ENCODE measurements at regions not wholly inside any gene's neighbourhood (a gene's known extent, or its start where the extent isn't known, plus 50 kb on each side); places are given as distances from the start of the nearest gene placed in this dataset.

DNA sequence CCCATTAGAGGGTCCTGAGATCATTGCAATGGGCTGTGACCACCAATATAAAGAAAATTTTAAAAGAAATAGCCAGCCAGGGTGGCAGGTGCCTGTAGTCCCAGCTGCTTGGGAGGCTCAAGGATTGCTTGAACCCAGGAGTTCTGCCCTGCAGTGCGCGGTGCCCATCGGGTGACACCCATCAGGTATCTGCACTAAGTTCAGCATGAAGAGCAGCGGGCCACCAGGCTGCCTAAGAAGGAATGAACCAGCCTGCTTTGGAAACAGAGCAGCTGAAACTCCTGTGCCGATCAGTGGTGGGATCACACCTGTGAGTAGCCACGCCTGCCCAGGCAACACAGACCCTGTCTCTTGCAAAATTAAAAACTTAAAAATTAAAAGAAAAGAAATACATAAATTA lies 102.5 kb upstream of the FOXC1 start:
- DNase-seq = no peak

GRCh38 chr6:1509241-1509640 lies 100.5 kb upstream of the FOXC1 start:
- DNase-seq = no peak

More for the DNA sequence above, 102.5 kb upstream of the FOXC1 start:
- intact Hi-C loops (cut with DNase I) = no loop called here

DNA sequence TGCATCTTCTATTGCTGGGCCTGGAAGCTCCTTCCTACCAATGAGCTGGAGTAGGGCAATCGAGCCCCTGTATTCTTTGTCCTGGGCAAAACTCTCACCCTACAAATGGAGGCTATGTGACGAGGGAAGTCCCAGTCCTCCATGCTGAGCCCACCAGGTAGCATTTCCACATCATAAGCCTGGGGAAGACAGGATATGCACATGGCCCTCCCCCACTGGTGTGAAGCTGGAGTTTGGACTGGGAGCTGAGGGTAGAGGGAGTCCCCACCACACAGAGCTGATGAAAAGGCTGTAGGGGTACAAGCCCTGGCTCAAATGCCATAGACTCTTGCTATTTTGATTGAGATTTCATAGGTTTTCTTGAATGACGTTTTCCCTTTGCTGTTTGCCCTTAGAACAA lies 99.5 kb upstream of the FOXC1 start:
- intact Hi-C loops (cut with DNase I) = no loop called here
- DNase-seq = peak in 1 of 42 donors; percentile 2

More at GRCh38 chr6:1509241-1509640, 100.5 kb upstream of the FOXC1 start:
- intact Hi-C loops (cut with DNase I) = no loop called here

DNA sequence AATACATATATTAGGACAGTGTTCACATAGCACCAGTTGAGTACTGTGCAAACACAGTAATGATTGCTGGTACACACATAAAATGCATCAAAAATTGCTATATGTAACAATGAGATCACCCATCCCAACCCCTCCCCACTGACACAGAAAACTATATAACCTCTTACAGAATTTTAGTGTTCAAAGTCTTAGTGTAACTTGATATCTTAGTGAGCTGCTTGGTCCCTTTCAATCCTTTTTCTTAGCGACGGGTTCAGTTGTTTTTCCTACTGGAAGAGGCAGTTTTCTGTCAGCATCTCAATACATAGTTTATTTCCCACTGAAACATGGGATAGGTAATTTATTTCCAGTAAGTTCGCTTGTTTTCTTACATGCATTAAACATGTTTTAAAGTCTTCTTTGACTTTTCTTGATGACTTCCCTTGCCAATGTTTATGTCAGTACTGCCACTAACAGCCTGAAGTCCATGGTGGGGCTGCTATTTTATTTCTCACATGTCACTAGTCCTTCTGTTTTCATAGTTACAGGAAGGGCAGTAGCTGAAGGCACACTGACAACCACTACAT lies 96.4 kb upstream of the FOXC1 start:
- no peak for DNase-seq
- intact Hi-C loops (cut with DNase I) = no loop called here

DNA sequence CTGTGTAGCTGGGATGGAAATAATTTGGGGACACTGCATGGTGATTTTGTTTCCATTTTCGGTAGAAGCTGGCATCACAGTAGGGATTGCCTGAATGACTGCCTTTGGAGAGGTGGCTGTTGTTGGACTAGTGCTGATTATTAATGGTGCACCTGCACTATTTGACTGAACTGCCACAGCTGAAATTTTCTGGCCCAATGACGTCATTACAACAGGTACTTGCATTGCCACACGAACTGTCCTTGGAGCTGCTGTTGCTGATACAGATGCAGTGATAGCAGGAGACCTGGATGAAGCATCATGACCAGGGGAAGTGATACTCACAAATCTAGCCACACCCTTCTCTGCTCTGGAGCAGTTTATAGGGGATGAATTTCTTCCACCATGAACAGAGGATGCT lies 95.6 kb upstream of the FOXC1 start:
- DNase-seq = peak in 1 of 42 donors; percentile 1
- intact Hi-C loops (cut with DNase I) = no loop called here

DNA sequence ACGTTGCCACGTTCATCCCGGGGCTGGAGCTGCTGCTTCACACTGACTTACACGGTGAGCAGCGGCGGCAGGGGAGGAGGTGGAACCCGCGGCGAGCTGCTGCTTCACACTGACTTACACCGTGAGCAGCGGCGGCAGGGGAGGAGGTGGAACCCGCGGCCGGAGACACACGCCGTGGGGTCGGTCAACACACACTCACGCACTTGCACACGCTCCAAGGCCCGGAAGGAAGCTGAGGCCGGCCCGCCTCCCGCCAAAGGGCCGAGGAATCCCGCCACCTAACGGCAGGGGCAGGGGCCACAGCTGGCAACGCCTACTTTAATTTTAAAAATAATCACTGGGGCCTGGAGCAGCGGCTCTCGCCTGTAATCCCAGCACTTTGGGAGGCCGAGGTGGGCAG lies 94.4 kb upstream of the FOXC1 start:
- DNase-seq = peak in 1 of 42 donors; percentile 2
- intact Hi-C loops (cut with DNase I) = no loop called here

DNA sequence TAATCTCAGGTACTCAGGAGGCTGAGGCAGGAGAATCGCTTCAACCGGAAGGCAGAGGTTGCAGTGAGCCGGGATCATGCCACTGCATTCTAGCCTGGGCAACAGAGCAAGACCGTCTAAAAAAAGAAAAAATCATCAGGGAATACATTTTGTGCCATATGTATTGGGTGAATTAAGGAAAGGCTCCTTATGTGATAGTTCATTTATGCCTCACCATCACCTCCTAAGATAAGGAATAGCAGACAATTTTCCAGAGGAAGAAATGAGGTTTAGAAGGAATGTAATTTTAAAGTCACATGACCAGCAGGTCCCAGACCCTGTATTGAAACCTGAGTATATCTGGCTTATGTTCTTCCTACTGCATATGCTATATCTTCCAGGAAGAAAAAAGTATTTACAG lies 93.9 kb upstream of the FOXC1 start:
- DNase-seq = no peak
- intact Hi-C loops (cut with DNase I) = no loop called here

DNA sequence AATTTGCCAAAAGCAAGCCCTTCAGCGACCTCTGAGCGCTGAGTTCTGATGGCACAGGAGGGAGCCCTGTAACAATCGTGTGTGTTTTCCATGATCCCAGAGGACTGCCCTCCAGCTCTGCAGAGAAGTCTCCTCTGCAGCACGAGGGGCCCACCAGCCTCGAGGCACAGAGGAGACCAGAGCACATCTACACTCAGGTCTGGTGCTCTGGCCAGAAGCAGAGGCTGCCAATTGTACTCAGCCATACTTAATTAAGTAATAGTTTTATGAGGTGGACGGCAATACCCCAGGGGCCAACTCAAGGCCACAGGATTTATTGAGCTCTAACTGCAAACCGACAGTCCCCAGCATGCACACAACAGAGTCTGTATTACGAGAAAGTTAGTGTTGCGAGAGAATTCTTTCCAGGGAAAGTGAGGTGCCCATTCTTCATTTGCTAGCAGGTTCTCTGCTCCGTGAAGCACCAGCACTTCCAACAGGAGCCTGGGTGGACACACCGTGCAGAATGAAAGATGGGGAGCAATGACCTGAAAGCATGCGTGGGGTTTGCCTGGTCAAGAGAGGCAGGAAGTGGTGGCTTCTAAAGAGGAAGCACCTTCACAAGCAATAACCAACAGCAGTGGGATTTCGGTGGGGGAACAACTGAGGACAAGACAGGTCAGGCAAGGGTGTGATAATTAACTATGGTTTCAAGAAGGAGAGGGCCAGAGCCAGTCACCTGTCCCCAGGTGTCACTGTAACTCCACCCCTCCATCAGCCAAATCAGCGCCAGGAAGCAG lies 92.8 kb upstream of the FOXC1 start:
- intact Hi-C loops (cut with DNase I) = no loop called here
- peak in 1 of 42 donors; percentile 6 for DNase-seq

DNA sequence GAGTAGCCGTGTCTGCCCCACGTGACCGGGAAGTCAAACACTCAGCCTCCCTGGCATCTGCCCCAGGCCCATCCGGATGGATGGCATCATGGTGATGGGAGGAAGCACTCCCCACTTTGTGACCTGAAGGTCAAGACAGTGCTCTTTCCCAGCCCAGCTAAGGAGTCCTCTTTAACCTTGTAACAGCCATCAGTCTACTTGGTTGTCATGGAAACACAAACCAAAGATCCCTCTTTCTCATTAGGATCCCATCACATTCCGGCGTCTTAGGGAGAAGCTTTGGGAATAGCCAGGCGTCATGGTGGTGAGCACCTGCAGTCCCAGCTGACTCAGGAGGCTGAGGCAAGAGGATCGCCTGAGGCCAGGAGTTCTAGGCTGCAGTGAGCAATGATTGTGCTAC lies 90.9 kb upstream of the FOXC1 start:
- peak in 1 of 42 donors; percentile 2 for DNase-seq
- intact Hi-C loops (cut with DNase I) = no loop called here

DNA sequence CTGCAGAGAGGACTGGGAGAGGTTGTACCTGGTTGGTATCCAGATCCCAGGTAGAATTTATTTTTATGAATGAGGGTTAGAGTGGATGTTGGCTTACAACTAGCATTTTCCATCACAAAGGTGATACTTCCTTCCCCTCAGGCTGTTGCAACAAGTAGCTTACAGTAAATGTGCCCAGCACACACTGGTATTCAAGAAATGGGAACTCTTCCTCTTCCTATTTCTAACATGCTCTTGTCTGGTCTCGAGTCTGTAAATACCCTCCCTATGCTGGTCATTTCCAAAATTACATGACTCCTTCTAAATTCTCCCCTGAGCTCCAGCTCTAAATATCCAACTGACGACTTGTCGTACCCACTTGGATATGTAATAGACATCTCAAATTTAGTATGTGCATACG lies 90.1 kb upstream of the FOXC1 start:
- no peak for DNase-seq
- intact Hi-C loops (cut with DNase I) = no loop called here

DNA sequence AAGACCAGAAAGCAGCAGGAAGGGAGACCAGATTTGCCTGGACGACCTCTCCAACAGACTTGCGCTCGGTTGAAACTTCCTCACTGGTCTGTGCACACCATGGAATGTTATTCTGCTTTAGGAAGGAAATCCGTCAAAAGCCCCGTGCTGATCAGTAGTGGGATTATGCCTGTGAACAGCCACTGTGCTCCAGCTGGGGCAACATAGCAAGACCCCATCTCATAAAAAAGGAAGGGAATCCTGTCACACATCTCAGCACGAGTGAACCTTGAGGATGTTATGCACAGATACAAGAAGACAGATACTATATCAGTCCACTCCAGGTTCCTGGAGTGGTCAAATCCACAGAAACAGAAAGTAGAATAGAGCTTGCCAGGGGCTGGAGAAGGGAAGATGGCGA lies 86.9 kb upstream of the FOXC1 start:
- intact Hi-C loops (cut with DNase I) = no loop called here
- DNase-seq = no peak

DNA sequence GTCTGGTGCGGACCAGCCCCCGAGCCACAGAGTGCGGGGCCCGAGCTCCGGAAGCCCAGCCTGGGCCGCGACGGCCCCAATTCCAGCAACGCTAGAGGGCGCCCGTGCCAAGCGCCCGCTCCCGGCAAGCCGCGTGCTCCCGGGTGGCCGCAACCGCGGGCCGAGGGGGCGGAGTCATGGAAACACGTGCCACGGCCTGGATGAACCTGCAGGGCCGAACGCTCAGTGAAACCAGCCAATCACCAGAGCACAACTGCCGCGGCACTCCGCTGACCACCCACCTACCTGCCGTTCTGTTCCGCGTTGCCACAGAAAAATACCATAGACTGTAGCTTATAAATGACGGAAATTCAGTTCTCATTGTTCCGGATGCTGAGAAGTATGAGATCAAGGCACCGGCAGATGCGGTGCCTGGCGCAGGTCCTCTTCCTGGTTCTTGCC lies 85.7 kb upstream of the FOXC1 start:
- peak in 35 of 42 donors; percentile 22 to 78 (median 54) for DNase-seq

DNA sequence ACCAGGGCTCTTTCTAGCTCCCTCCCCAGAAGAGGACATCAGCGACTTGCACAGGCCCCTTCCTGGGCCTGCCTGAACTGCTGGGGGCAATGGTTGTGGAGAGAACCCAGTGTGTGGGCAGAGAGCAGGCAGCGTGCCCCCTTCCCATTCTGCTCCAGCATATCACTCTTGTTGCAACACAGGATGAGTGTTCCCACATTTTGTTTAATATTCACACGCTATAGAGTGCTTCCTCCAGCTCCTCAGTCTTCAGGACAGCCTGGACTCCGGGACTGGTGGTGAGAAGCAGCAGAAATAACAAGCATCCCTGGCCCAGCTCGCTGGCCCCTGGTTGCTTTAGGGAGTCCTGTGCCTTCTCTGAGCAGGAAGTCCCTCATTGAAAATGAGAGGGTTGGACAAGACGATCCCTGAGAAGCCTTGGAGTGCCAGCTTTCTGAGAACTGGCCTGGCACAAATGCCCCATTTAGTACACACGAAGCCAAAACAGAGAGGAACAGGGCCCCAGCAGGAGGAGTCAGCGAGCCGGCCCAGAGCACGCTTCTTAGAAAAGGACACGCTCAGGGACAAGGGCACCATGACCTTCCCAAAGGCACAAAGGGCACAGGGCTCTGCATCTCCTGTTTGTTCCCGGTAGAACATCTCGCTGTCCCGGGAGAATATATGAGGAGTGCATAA lies 84.2 kb upstream of the FOXC1 start:
- intact Hi-C loops (cut with DNase I) = no loop called here
- DNase-seq = peak in 35 of 42 donors; percentile 9 to 76 (median 47)

More for the DNA sequence above, 85.7 kb upstream of the FOXC1 start:
- intact Hi-C loops (cut with DNase I) = no loop called here

DNA sequence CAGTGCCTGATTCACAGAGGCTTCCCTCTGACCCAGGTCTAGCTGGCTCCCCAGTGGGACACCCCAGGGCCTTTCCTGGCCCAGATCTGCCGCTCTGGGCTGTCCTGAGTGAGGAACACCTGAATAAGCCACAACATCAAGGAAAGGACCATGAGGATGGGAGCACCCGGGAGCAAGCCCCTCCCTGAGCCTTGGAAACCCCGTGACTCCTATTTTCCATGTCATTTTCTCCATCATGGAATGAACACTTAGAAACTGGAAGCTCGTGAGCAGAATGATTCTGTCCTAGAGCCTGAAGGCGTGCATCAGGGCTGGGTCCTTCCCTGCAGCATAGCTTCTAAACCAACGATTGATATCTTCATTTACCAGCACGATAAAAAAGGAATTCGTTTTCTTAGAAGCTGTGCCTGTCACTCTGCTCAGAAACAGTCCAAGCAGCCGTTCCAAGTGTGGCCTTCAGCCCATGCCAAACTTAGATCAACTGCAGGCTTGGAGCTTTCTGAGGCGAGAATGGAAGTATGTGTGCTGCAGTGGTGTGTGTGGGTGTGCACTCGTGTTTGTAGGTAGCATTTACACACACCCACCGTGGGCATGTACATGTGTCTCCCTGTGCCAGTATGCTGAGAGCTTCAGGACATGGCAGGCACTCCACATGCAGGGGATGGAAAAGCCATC lies 83.2 kb upstream of the FOXC1 start:
- peak in 33 of 42 donors; percentile 7 to 59 (median 38) for DNase-seq
- intact Hi-C loops (cut with DNase I) = no loop called here

DNA sequence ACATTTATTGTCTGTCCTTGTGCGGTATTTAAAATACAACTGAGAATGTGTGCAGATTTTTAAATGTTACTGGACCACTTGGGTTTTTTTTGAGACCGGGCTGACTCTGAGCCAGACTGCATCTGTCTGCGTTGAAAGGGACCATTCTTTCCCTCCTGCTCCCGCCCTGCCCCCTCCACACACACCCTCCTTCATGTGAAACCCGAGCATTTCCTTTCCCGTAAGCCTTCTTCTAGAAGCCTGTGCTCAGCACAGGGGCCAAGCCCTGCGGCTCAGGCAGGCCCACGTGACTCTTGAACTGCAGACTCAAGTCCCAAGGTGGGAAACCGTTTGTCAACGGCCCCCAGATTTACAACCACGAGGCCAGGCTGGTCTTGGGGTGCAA lies 82.7 kb upstream of the FOXC1 start:
- peak; percentile 37 to 89 (median 70) for DNase-seq
- intact Hi-C loops (cut with DNase I) = no loop called here

DNA sequence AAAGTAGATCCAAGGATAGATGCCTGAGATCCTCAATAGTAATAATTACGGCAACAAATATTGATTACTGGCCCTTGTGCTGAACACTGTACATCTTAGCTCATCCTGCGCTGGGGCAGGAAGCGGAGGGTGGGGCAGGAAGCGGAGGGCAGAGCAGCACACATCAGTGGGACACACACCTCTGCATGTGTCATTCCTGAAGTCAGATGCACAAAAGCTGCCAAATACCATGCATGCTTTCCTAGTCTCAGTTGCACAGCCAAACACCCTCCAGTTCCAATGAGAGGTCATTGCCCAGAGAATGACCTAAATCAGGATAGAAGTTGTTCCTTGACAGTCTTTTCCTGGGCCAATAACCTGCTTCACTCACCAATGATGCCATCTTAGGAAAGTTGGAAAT lies 74.4 kb upstream of the FOXC1 start:
- intact Hi-C loops (cut with DNase I) = no loop called here
- DNase-seq = no peak

DNA sequence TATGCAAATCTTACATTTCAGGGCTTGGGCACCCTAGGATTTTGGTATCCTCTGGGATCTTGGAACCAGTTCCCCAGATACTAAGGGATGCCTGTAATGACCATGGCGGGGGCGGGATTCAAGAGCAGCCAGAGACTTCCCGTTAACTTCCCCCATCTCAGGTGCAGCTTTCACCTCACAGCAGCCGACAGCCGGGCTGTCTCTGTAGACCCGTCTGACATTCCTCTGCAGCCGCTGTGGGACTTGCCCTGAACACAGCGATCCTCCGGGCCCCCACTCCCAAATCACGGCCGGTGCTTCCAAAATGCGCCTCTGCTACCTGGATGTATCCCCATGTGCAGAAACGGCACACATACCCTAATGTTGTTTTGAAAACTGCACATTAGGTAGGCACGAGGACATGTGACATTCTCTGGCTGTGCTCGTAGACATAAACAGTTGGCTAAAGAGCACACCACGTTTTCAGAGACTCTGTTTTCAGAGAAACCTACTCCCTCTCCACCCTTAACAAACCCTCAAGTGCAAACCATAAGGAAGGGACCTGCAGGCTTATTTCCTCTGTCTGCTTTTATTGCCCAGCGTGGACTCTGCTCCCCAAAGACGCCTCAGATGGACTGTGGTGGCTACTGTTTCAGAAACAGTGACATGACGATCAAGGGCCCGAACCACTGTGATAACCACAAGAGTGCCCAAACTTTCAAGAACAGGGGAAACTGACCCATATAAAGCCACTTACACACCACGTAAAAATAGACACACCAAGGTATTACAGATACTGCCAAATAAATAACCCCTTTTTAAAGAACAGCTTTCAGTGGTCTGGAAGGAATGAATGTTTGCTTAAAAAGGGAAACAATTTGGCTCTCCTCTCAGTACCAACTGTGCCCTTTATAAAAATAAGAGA lies 72.9 kb upstream of the FOXC1 start:
- no peak for DNase-seq
- intact Hi-C loops (cut with DNase I) = no loop called here

GRCh38 chr6:1538369-1538768 lies 71.3 kb upstream of the FOXC1 start:
- intact Hi-C loops (cut with DNase I) = no loop called here
- peak in 1 of 42 donors; percentile 26 for DNase-seq
